HTR-8/SVneo (cell line): ENCODE measurements at regions not wholly inside any gene's neighbourhood (a gene's known extent, or its start where the extent isn't known, plus 50 kb on each side); places are given as distances from the start of the nearest gene placed in this dataset.
"Not testable (repeated sequence)": the region's sequence is repeated elsewhere in the genome, so short reads cannot be mapped to it uniquely, and the experiment has no call there.

Experiments
- DNase-seq: peaks from one replicate; pipeline ENCODE4 v3.0.0; 2011; ENCODE audit warnings: low spot score, mixed read lengths; ENCODE audit not compliant: insufficient read length
- FAIRE-seq: peaks from 2 replicates; lab custom pipeline; 2011; peaks lifted over from hg19 to GRCh38; lab: Jason Lieb, UNC

GRCh38 chr4:117654079-117654478 is 380.2 kb upstream of the NDST3 start:
- DNase-seq: no peak
- no peak for FAIRE-seq

- no peak for FAIRE-seq
- DNase-seq: no peak
Observed at GRCh38 chr4:117660668-117661067, 373.6 kb upstream of the NDST3 start.

- DNase-seq (no peak), FAIRE-seq (no peak)
Observed at GRCh38 chr4:117661091-117662072, 372.9 kb upstream of the NDST3 start.

GRCh38 chr4:117664706-117665444 is 369.4 kb upstream of the NDST3 start:
- FAIRE-seq (no peak), DNase-seq (no peak)

GRCh38 chr4:117676153-117676552 is 358.1 kb upstream of the NDST3 start:
- FAIRE-seq (no peak), DNase-seq (no peak)

GRCh38 chr4:117678861-117679260 is 355.4 kb upstream of the NDST3 start:
- DNase-seq (no peak), FAIRE-seq (no peak)

- DNase-seq: no peak
- no peak for FAIRE-seq
Observed at GRCh38 chr4:117691572-117692351, 342.5 kb upstream of the NDST3 start.

- DNase-seq: no peak
- FAIRE-seq: no peak
Observed at GRCh38 chr4:117692538-117692937, 341.7 kb upstream of the NDST3 start.

- FAIRE-seq: no peak
- no peak for DNase-seq
Observed at GRCh38 chr4:117699595-117699994, 334.7 kb upstream of the NDST3 start.

- DNase-seq (no peak), FAIRE-seq (no peak)
Observed at GRCh38 chr4:117700111-117700892, 334.0 kb upstream of the NDST3 start.

- no peak for FAIRE-seq
- no peak for DNase-seq
Observed at GRCh38 chr4:117702353-117702752, 331.9 kb upstream of the NDST3 start.

- no peak for FAIRE-seq
- no peak for DNase-seq
Observed at GRCh38 chr4:117704721-117705120, 329.6 kb upstream of the NDST3 start.

GRCh38 chr4:117740736-117741135 is 293.6 kb upstream of the NDST3 start:
- no peak for DNase-seq
- no peak for FAIRE-seq

- FAIRE-seq, DNase-seq: not testable (repeated sequence)
Observed at GRCh38 chr4:117745379-117745778, 288.9 kb upstream of the NDST3 start.

GRCh38 chr4:117755438-117755837 is 278.8 kb upstream of the NDST3 start:
- no peak for DNase-seq
- no peak for FAIRE-seq

- no peak for FAIRE-seq
- DNase-seq: no peak
Observed at GRCh38 chr4:117768610-117769009, 265.7 kb upstream of the NDST3 start.

GRCh38 chr4:117770269-117771102 is 263.8 kb upstream of the NDST3 start:
- FAIRE-seq (no peak), DNase-seq (no peak)

- DNase-seq (no peak), FAIRE-seq (no peak)
Observed at GRCh38 chr4:117771647-117772337, 262.5 kb upstream of the NDST3 start.
